Neural cell (in vitro differentiated cells): ENCODE measurements at regions not wholly inside any gene's neighbourhood (a gene's known extent, or its start where the extent isn't known, plus 50 kb on each side); places are given as distances from the start of the nearest gene placed in this dataset.
"Not testable (repeated sequence)": the region's sequence is repeated elsewhere in the genome, so short reads cannot be mapped to it uniquely, and the experiment has no call there.

Experiments used
- H2AFZ ChIP-seq: fragments of 200-600, 300-800 bp; sonication (generic), shearing (Covaris generic); 2 replicates; pipeline ENCODE4 v1.6.0; 2014; ENCODE audit warnings: low read depth, mild to moderate bottlenecking, antibody characterized with exemption, low read length, moderate library complexity
- H3F3A ChIP-seq: fragments of 200-600 bp; shearing (Covaris generic); 2 replicates; pipeline ENCODE4 v1.6.1; 2016; ENCODE audit warnings: mild to moderate bottlenecking, moderate library complexity, mixed read lengths, antibody characterized with exemption, low read length; ENCODE audit not compliant: insufficient read depth, poor library complexity, severe bottlenecking
- H3K27ac ChIP-seq: fragments of 200-600, 300-800 bp; sonication (generic), shearing (Covaris generic); 2 replicates; pipeline ENCODE4 v1.5.1; 2014; ENCODE audit warnings: mild to moderate bottlenecking, low read length, moderate library complexity
- H3K27me3 ChIP-seq: fragments of 300-800, 200-600 bp; sonication (generic), shearing (Covaris generic); 2 replicates; pipeline ENCODE4 v1.6.0; 2014; ENCODE audit warnings: mild to moderate bottlenecking, low read depth, low read length, moderate library complexity; ENCODE audit not compliant: insufficient read depth
- H3K36me3 ChIP-seq: fragments of 300-800, 200-600 bp; sonication (generic), shearing (Covaris generic); 2 replicates; pipeline ENCODE4 v1.5.1; 2014; ENCODE audit warnings: mild to moderate bottlenecking, antibody characterized with exemption, low read length, moderate library complexity; ENCODE audit not compliant: insufficient read depth
- H3K4me2 ChIP-seq: fragments of 300-800, 200-600 bp; sonication (generic), shearing (Covaris generic); 2 replicates; pipeline ENCODE4 v1.6.0; 2014; ENCODE audit warnings: mild to moderate bottlenecking, low read length
- H3K4me3 ChIP-seq: fragments of 300-800, 200-600 bp; sonication (generic), shearing (Covaris generic); 2 replicates; pipeline ENCODE4 v1.5.1; 2014; ENCODE audit warnings: mild to moderate bottlenecking, low read length, moderate library complexity
- H3K79me2 ChIP-seq: fragments of 200-600 bp; shearing (Covaris generic); replicated peaks from 2 replicates; pipeline ENCODE4 v1.6.0; 2014; ENCODE audit warnings: mild to moderate bottlenecking, low read length, moderate library complexity; ENCODE audit not compliant: insufficient read depth
- H3K9ac ChIP-seq: fragments of 300-800, 200-600 bp; sonication (generic), shearing (Covaris generic); 2 replicates; pipeline ENCODE4 v1.6.1; 2016; ENCODE audit warnings: mild to moderate bottlenecking, low read length, mixed read lengths
- H3K9me2 ChIP-seq: fragments of 200-600 bp; shearing (Covaris generic); 2 replicates; pipeline ENCODE4 v1.6.1; 2016; ENCODE audit warnings: mild to moderate bottlenecking, low read length, mixed read lengths; ENCODE audit not compliant: insufficient read depth
- H3K9me3 ChIP-seq: fragments of 200-600, 300-800 bp; sonication (generic), shearing (Covaris generic); 2 replicates; pipeline ENCODE4 v1.6.1; 2016; ENCODE audit warnings: mild to moderate bottlenecking, mixed run types, low read length, moderate library complexity, mixed read lengths
- H4K20me1 ChIP-seq: fragments of 200-600 bp; shearing (Covaris generic); 2 replicates; pipeline ENCODE4 v1.6.1; 2016; ENCODE audit warnings: mild to moderate bottlenecking, mixed run types; ENCODE audit not compliant: insufficient read depth
- CTCF ChIP-seq: fragments of 450-650 bp; IDR thresholded peaks from 2 replicates; pipeline ENCODE4 v1.5.1; 2014; ENCODE audit warnings: antibody characterized with exemption, mild to moderate bottlenecking, moderate library complexity; ENCODE audit not compliant: poor library complexity, severe bottlenecking
- EP300 ChIP-seq: fragments of 450-650 bp; conservative IDR thresholded peaks from 2 replicates; pipeline ENCODE4 v1.6.1; 2014; ENCODE audit warnings: antibody characterized with exemption, mild to moderate bottlenecking, moderate library complexity; ENCODE audit not compliant: poor library complexity, severe bottlenecking
- EZH2 ChIP-seq: fragments of 200-600, 300-800 bp; shearing (Covaris generic), sonication (generic); IDR thresholded peaks from 2 replicates; pipeline ENCODE4 v1.6.1; 2014; ENCODE audit warnings: antibody characterized with exemption, low read length, borderline replicate concordance, mild to moderate bottlenecking; ENCODE audit not compliant: insufficient read depth, poor library complexity, severe bottlenecking
- MXI1 ChIP-seq: fragments of 450-650 bp; conservative IDR thresholded peaks from 2 replicates; pipeline ENCODE4 v1.6.1; 2014; ENCODE audit warnings: antibody characterized with exemption, mild to moderate bottlenecking; ENCODE audit not compliant: poor library complexity, severe bottlenecking
- POLR2AphosphoS5 ChIP-seq: IDR thresholded peaks from 2 replicates; pipeline ENCODE4 v1.6.1; 2012
- RAD21 ChIP-seq: fragments of 450-650 bp; conservative IDR thresholded peaks from 2 replicates; pipeline ENCODE4 v1.6.1; 2014; ENCODE audit warnings: antibody characterized with exemption, mild to moderate bottlenecking, moderate library complexity
- REST ChIP-seq: IDR thresholded peaks from 2 replicates; pipeline ENCODE4 v1.6.1; 2012; ENCODE audit warnings: borderline replicate concordance
- SMC3 ChIP-seq: fragments of 450-650 bp; conservative IDR thresholded peaks from 2 replicates; pipeline ENCODE4 v1.6.1; 2014; ENCODE audit warnings: antibody characterized with exemption, mild to moderate bottlenecking, moderate library complexity; ENCODE audit not compliant: poor library complexity
- TAF1 ChIP-seq: IDR thresholded peaks from 2 replicates; pipeline ENCODE4 v1.6.1; 2012; ENCODE audit warnings: low read depth

GRCh38 chr4:134490863-134491262 lies 289.3 kb upstream of the PABPC4L start:
- Histone ChIP-seq H2AFZ (no peak overlapping the region), H4K20me1 (no peaks in the 10 kb centered on the region), H3K79me2 (no peaks in the 10 kb centered on the region), H3K4me3 (no peak overlapping the region), H3K27ac (no peak overlapping the region), H3K9ac (no peak overlapping the region), H3K9me3 (no peaks in the 10 kb centered on the region), H3F3A (no peaks in the 10 kb centered on the region), H3K36me3 (no peaks in the 10 kb centered on the region), H3K9me2 (no peaks in the 10 kb centered on the region), H3K27me3 (no peaks in the 10 kb centered on the region), H3K4me2 (no peak overlapping the region)
- TF ChIP-seq REST (no peak), POLR2AphosphoS5 (no peak), SMC3 (no peak), MXI1 (no peak), EZH2 (no peak), CTCF (no peak), TAF1 (no peak), EP300 (no peak)

- H4K20me1 ChIP-seq, H3K4me3 ChIP-seq, H3F3A ChIP-seq, H2AFZ ChIP-seq, H3K79me2 ChIP-seq, H3K9ac ChIP-seq, H3K27ac ChIP-seq, H3K36me3 ChIP-seq, H3K27me3 ChIP-seq, H3K9me3 ChIP-seq, H3K4me2 ChIP-seq, H3K9me2 ChIP-seq: not testable (repeated sequence)
These were observed 281.9 kb upstream of the PABPC4L start for GRCh38 chr4:134483514-134483913.

- H4K20me1 ChIP-seq: no peaks in the 10 kb centered on the region
- no peaks in the 10 kb centered on the region for H3K27me3 ChIP-seq
- no peak overlapping the region for H3K9ac ChIP-seq
- H3K4me3 ChIP-seq: no peak overlapping the region
- no peak overlapping the region for H2AFZ ChIP-seq
- H3K9me2 ChIP-seq: no peaks in the 10 kb centered on the region
- TF ChIP-seq MXI1 (no peak), CTCF (no peak), REST (no peak), SMC3 (no peak), POLR2AphosphoS5 (no peak), RAD21 (no peak), EP300 (no peak), TAF1 (no peak), EZH2 (no peak)
- H3K9me3 ChIP-seq: no peaks in the 10 kb centered on the region
- no peak overlapping the region for H3K27ac ChIP-seq
- no peak overlapping the region for H3K4me2 ChIP-seq
- no peaks in the 10 kb centered on the region for H3K36me3 ChIP-seq
- no peaks in the 10 kb centered on the region for H3K79me2 ChIP-seq
- no peaks in the 10 kb centered on the region for H3F3A ChIP-seq
These were observed 270.0 kb upstream of the PABPC4L start for GRCh38 chr4:134471569-134471968.
